Astrocyte of the hippocampus (primary cell): ENCODE measurements at regions not wholly inside any gene's neighbourhood (a gene's known extent, or its start where the extent isn't known, plus 50 kb on each side); places are given as distances from the start of the nearest gene placed in this dataset.

ENCODE experiments used
- DNase-seq: peaks from one replicate; pipeline ENCODE4 v3.0.0; 2011; ENCODE audit warnings: low read depth, low spot score

DNA sequence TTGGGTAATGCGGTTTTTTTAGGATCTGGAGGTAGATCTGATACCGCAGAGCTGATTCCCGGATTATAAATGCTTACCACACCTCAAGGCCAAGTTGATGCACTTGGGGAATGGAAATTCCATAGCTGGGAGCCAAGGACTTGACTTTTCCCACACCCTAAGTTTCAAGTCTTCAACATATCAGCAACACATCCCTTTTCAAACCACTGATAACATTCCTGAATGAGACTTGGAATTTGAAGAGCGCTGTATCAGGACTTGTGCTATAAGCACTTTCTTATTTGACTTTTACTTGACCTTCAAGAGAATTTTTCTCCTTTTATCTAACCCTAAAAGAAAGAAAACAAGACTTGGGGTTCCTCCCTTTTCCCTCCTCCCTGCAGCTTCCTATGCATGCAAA lies 90.6 kb upstream of the NAA20 start:
- DNase-seq, result no peak

GRCh38 chr20:19928328-19929011 lies 88.7 kb upstream of the NAA20 start:
- DNase-seq, result no peak

DNA sequence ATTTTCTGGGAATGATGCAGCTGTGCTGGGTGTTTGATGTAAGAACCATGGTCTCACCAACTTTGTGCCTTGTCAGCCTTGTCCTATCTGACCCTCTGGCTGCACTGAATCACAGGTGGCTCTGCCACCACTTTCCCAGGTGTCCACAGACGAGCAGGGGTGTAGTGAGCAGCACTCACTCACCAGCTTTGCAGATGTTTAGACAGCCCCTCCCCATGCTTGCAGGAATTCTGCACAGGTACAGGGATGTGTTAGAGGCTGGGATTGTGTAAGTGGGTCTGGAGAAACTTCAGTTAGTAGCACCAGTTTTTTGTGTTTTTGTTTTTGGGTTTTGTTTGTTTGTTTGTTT lies 88.2 kb upstream of the NAA20 start:
- DNase-seq, result no peak

DNA sequence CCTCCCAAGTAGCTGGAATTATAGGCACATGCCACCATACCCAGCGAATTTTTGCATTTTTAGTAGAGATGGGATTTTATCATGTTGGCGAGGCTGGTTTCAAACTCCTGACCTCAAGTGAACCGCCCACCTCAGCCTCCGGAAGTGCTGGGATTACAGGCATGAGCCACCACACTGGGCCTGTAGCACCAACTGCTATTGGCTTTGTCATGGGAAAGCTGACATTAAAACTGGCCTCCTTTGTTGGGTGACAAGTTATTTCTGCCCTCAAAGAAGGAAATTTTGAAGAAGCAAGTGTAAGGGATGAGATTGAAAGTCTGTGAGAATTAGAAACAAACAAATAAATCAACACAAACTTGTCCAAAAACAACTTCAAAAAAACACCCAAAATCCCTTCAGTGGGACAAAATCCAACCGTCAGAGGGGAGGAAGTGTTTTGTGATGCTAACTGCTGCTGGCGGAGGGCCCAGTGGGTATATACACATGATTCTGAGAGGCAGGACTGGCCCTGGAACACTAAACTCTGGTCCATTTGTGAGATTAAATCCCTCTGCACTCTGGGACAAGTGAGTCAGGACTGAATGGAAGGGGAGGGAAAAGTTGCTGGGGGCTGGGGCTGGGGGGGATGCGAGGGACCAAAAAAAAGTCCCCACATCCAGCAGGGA lies 87.5 kb upstream of the NAA20 start:
- DNase-seq, result peak; percentile 36

DNA sequence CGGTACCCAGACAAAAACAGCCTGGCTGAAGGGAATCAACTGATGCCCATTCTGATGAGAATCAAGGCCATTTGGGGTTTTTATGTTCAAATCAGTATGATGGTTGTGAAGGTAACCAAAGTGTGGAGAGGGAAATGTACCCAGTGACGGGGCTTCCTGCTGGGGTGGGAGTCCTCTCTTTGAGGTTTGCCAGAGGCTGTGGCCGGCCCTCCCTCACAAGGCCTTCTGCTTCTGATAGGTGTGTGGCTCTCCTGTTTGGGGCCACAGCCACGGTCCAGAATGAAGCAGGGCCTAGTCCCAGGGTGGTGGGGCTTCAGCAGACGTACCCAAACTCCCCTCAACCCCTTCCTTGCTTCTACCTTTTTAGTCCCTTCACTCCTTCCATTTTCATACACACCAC lies 86.7 kb upstream of the NAA20 start:
- DNase-seq, result no peak

DNA sequence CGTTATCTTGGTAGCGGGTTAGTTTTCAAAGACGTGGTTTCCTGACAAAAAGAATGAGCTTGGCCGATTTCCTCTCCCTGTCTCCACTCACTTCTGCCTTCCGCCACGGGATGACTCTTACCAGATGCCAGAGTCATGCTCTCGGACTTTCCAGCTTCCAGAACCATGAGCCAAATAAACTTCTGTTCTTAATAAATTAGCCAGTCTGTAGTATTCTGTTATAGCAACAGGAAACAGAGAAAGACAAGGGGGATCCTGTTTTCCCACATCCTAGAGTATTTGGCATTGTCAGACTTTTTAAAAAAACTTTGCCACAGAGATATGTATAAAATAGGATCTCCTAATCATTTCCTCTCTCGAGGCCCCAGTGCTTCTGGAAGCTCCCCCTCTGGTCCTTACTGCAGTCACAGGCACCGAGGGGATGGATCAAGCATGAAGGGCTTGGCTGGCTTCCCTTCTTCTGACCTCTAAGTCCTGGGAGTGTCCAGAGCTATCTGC lies 84.9 kb upstream of the NAA20 start:
- peak; percentile 21 for DNase-seq

GRCh38 chr20:19934792-19935491 lies 82.2 kb upstream of the NAA20 start:
- DNase-seq, result no peak

- DNase-seq, result no peak
These were observed 81.3 kb upstream of the NAA20 start for GRCh38 chr20:19935842-19936241.

DNA sequence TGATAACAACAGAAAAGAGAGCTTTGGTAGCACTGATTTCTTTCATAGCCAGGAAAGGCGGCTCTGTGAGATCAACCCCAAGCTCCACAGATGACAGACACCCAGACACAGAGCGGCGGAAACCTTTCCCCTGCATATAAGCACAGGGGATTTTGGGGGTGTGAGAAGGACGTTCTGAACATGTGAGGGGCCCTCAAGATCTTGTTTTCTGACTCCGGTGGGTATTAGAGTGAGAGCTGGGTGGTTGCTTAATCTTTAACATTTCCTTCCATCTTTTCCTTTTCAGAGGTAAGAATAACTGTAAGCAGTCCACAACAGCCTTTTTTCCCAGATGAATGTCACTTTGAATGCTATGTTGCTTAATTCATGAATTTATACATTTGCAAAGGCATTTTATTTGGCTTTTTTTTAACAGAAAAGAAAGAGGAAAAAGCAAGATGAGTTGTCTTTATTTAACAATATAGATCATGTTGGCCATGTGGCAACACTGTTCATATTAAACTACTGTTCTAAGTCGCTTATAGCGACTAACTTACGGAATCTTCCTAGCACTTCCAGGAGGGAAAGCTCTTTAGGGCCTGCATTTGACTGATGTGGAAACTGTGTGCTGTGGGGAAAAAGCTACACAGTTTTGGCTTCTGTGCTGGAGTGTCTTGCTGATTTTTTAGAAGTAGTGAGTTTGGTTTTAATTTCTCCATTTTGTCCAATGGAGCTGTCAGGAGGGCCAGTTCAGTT lies 80.5 kb upstream of the NAA20 start:
- DNase-seq, result no peak

DNA sequence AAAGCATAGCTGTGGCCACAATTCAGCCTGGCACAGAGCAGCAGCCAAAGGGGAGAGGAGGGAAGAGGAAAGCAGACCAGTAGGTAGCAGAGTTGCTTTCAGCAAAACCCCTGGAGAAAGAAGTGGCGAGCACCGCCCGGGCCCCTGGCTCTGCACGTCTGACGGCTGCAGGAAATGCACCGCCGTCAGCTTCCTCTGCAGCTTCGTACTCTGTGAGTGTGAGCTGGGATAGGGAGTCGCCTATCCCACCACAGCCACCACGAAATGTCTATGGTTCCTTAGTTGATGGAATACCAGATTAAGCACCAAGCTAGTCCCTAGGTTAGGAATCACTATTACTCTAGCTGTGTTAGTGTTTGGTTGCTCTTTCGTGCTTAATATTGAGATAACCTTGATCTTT lies 79.9 kb upstream of the NAA20 start:
- DNase-seq, result no peak

DNA sequence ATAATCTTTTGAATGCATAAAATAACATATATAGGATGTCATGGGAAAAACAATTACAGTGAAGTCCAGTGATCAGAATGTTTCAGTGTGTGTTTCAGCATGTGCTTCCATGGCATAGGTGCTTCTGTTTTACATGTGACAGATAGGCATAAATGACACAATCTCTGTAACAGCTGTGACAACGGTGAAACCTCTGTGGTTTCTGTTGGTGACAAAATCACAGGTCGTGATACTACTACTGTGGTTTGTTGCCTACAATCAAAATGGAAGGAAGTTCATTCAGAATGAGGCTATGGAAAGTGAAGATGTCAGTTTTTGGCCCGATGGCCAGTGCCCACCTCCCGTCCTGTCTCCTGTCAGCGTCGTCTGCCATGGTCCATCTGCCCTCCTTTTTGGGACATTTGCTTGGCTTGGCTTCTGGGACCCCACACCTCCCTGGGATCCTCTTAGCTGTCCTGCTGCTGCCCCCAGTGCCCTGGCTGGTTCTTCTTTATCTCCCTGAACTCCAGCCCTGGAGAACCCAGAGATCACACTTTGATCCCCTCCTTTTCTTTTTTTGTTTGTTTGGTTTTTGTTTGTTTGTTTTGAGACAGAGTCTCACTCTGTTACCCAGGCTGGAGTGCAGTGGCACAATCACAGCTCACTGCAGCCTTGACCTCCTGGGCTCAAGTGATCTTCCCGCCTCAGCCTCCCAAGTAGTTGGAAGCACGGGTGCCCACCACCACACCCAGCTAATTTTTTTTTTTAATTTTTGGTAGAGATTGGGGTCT lies 79.3 kb upstream of the NAA20 start:
- no peak for DNase-seq

GRCh38 chr20:19938421-19939090 lies 78.6 kb upstream of the NAA20 start:
- no peak for DNase-seq

DNA sequence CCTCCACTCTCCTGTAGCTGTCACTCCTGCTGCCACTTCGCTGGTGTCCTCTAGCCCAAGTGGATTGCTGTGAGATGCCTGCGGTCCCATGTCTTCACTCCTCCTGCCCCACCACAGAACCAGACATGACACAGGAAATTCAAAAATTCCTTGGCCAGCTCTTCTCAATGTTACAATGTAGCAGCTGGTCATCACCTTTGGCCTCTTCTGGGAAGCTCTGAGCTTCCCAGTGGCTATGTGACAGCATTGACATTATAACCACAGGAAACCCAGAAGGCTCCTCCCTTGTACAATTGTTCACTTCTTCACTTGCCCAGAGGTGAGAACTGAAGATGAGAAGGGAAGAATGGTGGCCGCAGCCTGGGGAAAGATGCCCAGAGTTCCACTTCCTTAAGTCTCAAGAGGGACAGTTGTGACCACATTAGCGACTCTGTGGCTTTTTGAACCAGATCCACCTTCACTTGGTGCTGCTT lies 76.1 kb upstream of the NAA20 start:
- DNase-seq, result no peak

DNA sequence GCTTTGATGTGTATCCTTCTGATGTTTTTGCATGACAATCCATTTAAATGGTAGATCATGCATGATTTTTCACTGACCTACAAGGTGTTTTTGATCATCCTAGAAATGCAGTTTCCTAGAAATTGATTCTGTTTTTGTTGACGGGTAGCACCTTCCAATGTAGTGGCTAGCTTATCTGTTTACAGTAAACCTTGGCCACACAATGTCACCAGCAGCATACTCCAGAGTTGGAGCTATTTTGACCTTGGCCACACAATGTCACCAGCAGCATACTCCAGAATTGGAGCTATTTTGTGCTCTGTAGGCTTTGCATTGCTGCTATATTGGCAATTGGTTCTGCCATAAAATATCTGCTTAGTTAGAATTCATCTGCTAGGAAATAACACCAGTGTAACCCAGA lies 74.6 kb upstream of the NAA20 start:
- no peak for DNase-seq

GRCh38 chr20:19943061-19943521 lies 74.1 kb upstream of the NAA20 start:
- DNase-seq, result no peak

GRCh38 chr20:19944772-19945459 lies 72.2 kb upstream of the NAA20 start:
- DNase-seq, result peak; percentile 55

- DNase-seq, result peak; percentile 20
These were observed 71.2 kb upstream of the NAA20 start for GRCh38 chr20:19945732-19946670.

DNA sequence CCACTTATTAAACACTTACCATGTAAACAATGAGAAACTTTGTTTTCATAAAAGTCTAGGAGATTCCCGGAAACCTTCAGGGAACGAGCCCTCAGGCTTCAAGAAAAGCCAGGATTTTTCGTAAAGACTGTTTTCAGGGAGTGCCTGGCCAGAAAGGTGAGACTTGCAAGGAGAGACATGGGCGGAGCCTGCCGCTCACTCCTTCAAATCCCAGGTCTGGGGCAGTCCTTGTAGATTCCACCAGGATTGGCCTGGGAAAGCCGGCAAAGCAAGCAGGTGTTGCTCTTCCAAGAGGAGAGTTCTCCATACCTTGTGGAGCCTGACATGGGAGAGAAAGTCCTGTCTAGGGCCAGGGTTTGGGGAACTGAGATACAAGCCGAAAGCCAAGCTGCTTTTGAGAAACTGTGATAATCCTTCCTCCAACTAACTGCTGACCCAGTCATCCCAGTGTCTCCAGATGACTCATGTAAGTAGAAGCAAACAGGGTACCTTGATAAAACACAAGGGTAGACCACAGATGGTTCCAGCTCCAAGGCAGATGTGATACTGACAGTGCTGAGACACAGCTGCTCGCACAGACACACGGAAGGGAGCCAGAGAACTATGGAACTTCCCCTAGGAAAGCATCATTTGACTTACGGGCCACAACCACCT lies 69.4 kb upstream of the NAA20 start:
- peak; percentile 34 for DNase-seq
